HG02884 (cell line): ENCODE measurements at regions not wholly inside any gene's neighbourhood (a gene's known extent, or its start where the extent isn't known, plus 50 kb on each side); places are given as distances from the start of the nearest gene placed in this dataset.
"Not testable (repeated sequence)": the region's sequence is repeated elsewhere in the genome, so short reads cannot be mapped to it uniquely, and the experiment has no call there.

Experiments
- ATAC-seq: cut with Tn5 transposase; IDR thresholded peaks from one replicate; pipeline ENCODE4 v1.9.1; 2021; ENCODE audit warnings: mild to moderate bottlenecking, moderate library complexity; ENCODE audit not compliant: unreplicated experiment

DNA sequence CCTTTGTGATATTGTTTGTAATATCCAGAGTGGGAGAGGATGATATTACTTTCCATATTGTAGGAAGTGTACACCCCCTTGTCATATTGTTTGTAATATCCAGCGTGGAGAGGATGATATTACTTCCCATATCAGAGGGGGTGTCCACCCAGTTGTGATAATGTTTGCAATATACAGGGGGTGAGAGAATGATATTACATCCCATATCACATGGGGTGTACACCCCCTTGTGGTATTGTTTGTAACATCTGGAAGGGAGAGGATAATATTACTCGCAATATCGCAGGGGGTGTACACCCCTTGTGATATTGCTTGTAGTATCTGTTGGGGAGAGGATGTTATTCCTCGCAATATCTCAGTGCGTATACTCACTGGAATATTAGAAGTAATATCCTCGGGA lies 61.5 kb downstream of the PRSS23 start:
- ATAC-seq = no peak

DNA sequence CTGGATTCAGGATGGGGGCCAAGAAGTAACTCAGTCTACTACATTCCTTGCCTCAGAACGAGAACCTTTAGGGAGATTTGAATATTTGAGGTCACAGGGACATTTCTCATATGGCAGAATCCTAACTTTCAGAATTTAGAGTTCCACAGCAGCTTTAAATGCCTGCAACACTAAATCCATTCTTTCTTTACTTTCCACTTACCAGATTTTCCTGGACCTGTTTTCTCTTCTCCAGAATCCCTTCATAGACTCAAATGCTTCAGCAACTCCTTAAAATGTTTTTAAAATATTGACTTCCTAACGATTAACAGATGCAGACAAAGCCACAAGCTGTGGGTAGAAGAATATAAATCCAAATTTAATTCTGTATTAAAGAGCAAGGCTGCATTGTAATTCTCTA lies 63.1 kb downstream of the PRSS23 start:
- no peak for ATAC-seq

GRCh38 chr11:86865436-86865835 lies 65.1 kb downstream of the PRSS23 start:
- no peak for ATAC-seq

- ATAC-seq = no peak
Observed at GRCh38 chr11:86869531-86869930, 69.2 kb downstream of the PRSS23 start.

- peak; percentile 75 for ATAC-seq
Observed at GRCh38 chr11:86869966-86870570, 69.7 kb downstream of the PRSS23 start.

DNA sequence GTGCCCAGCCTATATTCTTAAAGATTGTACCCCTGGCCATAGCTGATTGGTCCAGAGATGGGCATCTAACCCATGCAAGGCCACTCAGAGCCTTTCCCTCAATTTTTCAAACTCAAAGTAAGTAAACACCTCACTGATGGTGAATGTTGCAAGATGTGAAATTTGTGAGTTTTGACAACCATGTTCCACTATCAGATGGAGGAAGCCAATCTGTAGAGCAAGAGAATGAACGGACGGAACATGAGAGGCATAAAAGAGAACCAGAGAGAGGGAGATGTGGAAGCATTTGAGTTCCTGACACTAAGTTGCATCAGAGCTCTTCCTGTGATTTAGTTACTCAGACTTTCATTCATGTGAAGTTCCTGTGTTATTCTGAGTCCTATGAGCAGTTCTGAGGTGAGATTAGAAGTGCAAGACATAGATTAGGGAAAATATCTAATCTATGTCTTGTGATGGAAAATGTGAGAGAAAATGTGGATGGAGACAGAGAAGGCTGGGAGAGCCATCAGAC lies 73.3 kb downstream of the PRSS23 start:
- ATAC-seq = no peak

- no peak for ATAC-seq
Observed at GRCh38 chr11:86874304-86875056, 74.1 kb downstream of the PRSS23 start.

DNA sequence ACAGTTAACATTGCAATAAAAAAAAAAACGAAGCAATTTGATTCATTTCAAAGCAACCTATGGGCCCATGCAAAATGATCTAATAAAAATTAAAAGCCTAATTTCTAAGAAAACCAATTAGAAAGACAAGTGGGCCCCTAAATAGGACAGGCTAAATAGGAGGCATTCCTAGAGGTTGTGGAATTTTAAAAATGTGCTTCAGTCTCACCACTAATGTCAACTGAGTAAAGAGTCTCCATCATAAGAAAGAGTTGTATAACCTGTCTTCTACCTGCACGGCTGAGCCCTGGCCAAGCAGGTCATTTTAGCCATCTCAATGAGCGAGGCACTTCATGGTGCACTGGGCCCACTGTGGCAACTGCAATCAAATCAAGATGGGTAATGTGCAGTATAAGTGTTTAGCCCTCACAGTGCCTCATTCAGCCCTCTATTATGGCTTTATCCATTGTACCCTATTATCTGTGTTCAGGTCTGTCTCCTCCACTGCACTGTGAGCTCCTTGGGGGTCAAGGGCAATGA lies 76.4 kb downstream of the PRSS23 start:
- no peak for ATAC-seq

- ATAC-seq = no peak
Observed at GRCh38 chr11:86877503-86877902, 77.2 kb downstream of the PRSS23 start.

DNA sequence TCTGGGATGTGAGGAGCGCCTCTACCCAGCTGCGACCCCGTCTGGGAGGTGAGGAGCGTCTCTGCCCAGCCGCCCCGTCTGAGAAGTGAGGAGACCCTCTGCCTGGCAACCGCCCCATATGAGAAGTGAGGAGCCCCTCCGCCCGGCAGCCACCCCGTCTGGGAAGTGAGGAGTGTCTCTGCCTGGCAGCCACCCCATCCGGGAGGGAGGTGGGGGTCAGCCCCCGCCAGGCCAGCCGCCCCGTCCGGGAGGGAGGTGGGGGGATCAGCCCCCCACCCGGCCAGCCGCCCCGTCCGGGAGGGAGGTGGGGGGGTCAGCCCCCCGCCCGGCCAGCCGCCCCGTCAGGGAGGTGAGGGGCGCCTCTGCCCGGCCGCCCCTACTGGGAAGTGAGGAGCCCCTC lies 76.0 kb downstream of the FZD4 start:
- not testable (repeated sequence) for ATAC-seq

DNA sequence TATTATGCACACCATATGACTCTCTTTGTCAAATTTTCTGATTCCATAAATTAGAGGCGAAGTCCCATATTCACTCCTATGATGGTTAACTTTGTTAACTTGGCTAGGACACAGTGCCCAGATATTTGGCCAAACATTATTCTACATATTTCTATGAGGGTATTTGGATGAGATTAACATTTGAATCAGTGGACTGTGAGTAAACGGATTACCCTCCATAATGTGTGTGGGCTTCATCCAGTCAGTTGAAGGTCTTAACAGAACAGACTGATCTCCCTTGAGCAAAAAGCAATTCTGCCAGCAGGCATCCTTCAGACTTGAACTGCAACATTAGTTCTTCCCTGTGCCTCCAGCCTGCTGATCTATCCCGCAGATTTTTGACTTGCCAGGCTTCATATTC lies 69.9 kb downstream of the FZD4 start:
- ATAC-seq = no peak

DNA sequence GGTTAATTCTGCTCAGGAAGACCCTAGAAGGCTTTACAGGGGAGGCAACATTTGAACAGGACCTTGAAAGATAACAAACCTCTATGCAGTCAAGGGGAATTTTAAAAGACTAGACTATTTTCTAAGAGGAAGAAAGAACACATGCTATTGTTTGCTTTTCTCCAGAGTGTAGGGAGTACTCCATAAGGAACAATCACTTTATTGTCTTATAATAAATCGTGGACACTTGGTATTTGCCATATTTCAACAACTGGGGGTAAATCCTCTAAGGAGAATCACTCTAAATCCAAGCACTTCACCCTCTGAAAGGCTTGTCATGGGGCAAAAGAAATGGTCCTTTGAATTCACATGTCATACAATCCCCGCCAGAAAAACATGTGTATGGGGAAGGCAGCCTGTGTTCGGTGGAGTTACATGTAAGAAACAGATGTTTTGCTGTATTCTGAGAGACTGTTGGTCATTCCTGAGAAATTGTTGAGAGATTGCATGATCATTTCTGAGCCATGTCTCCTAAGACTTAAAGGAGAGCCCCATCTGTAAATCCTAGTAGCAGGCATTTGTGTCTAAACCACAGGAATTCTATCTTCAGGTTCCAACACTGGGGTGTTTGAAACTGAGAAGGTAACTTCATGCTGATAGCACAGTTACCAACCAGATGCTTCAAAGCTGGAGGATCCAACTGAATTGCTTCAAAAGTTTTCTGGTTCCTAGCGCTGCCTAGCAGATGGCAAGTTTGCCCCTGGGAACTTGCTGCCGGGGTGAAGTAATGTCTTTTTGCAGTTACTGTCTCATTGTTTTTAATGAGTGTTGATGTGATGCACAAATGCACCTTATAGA lies 66.8 kb downstream of the FZD4 start:
- no peak for ATAC-seq

DNA sequence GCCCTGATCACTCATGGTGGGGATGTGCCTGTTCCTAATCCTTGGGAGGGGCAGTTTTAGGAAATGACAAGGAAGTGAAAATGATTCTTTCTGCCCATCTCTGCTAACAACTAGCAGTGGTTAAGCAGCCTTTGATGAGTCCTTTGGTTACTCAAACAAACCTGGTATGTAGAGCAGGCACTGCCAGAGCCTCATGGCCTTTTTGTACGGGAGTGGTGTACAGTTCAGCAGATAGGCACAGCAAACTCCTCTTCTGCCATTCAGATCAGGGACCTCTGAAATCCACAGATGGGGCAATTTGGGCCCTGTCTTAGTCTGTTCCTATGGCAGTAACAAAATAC lies 66.2 kb downstream of the FZD4 start:
- no peak for ATAC-seq

- ATAC-seq = no peak
Observed at GRCh38 chr11:86891036-86891435, 64.2 kb downstream of the FZD4 start.

DNA sequence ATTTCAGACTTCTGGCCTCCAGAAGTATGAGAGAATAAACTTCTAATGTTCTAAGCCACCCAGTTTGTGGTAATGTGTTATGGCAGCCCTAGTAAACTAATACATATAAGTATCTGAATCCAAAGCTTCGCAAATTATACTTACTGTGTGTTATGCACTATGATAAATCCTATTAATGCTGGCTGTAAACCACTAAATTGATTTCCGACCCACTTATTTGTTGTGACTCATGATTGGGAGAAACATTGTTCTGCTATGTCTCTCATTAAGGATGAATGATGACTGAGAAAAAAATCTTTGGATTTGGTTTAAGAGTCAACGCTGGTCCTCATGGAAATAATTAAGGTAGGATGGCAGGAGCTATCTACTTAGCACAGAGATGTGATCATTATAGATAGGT lies 62.0 kb downstream of the FZD4 start:
- ATAC-seq = no peak
